Daoy (cell line): ENCODE measurements at regions not wholly inside any gene's neighbourhood (a gene's known extent, or its start where the extent isn't known, plus 50 kb on each side); places are given as distances from the start of the nearest gene placed in this dataset.

Experiments
- DNase-seq: peaks from one replicate; pipeline ENCODE4 v3.0.0-alpha.2; 2015; ENCODE audit warnings: low read depth

- DNase-seq, result no peak
Measured at GRCh38 chr18:34159691-34160185, 65.0 kb downstream of the NOL4 start.

DNA sequence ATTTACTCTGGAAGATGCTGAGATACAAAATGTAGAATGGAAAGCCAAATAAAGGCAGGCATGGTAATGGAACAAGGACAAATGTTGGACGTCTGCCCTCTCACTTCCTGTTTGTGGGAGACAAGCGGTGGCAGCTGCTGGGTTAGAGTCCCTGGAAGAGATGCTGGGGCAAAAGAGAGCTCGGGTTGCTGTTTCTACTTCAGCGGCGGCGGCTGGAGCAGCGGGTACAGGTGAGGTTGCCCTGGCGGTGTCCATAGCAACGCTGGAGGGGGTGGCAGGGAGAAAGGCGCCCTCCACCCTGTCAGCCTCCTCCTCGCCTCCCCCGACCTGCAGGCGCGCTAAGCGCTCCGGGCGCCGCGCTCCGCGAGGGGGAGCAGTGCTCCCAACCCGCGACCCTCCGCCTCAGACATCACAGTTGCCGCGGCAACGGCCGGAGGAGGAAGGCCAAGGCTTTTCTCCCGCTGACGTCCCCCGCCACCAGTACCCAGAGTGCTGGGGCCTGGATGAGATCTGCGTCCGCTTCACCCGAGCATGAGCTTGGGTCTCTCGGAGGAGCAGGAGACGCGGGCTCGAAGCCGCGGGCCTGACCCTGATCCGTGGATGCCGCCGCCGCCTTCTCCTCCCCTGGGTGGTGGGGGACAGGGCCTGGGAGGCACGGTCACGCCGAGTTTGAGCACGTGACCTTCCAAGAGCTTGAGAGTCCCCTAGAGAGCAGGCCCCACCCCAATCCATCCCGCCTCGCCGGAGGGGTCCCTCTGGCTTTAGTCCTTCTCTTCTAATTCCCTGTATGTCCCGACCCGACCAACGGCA lies 65.6 kb downstream of the NOL4 start:
- peak; percentile 56 for DNase-seq

- peak; percentile 66 for DNase-seq
Measured at GRCh38 chr18:34153711-34154110, 71.0 kb downstream of the NOL4 start.

DNA sequence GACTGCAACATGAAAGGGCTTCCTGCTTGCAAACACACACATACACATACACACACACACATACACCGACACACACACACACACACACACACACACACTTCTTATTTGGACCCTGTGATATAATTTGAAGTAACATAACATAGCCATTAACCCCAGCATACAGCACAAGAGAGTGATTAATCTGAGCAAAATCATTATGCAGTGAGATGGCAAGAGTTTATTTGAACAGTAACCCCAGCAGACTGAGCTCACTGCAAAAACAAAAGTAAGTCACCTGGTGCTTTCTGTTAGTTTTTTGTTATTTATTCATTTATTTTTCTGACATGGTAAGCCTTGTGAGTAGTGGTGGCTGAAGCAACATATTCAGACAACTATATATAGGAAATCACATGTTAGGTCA lies 93.7 kb downstream of the NOL4 start:
- DNase-seq, result no peak

GRCh38 chr18:34128436-34128835 lies 96.3 kb downstream of the NOL4 start:
- DNase-seq, result no peak

- DNase-seq, result no peak
Measured at GRCh38 chr18:34126121-34126520, 98.6 kb downstream of the NOL4 start.

DNA sequence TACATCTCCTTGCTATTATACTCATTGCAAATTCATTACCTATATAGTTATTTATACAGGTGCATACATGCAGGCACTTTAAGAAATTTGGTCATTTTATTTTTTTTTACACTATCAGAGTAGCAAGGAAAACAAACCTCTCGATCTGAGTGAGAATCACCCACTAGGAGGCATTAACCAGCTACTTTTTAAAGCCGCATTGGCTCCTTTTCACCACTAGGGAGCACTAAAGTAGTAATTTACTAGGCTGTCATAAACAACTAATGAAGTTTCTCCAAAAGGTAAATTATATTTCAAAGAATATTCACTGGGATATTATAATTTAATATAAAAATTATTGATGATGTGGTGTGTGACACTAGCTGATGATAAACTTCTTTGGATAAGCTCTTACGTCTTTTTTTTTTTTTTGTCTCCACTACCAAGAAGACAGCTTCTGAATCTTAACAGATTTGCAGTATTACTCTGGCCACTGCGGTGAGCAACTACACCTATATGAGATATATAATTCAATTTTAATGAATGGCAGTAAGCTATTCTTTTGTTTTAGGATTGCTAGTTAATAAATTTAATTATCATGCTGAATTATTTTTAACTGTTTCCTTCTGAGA lies 101.9 kb downstream of the NOL4 start:
- DNase-seq, result peak; percentile 42

DNA sequence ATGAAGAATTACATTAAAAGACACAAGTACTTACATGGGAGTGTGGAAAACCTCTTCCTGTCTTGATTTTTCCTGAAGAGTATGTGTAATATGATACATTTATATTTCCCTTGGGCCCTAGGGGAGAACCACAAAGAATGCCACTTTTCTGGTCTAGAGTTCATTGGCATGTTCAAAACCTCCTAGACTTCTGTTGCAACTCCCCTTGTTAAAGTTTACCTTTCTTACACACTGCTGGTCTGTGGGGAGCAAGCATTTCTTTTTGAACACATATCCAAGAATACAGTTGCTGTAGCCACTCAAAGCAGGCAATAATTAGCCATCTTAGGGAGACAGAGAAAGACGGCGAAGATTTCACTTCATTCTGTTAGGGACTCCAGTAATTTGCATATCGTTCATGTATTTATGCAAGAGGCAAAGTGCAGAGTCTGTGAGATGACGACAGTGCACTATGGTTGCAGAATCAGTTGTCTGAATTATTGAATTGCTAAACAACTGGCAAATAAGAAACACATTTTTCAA lies 103.5 kb downstream of the NOL4 start:
- peak; percentile 52 for DNase-seq

DNA sequence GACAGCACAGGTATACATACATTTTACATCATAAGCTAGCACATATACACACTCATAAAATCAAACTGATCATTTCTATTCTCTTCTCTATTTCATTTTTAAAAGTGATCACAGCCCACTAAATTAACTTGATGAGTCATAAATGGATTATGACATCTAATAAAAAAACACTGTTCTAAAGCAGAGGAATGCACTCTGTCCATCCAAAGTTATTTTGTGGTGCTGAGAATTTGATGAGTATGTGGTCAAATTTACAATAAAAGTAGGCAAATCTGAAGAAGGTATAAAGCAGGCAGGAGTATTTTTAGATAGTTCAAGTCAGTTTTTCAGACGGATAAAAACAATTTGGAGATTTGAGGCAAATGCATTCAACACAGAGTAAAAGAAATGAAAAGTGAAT lies 104.4 kb downstream of the NOL4 start:
- no peak for DNase-seq

GRCh38 chr18:34117319-34117718 lies 107.4 kb downstream of the NOL4 start:
- no peak for DNase-seq

DNA sequence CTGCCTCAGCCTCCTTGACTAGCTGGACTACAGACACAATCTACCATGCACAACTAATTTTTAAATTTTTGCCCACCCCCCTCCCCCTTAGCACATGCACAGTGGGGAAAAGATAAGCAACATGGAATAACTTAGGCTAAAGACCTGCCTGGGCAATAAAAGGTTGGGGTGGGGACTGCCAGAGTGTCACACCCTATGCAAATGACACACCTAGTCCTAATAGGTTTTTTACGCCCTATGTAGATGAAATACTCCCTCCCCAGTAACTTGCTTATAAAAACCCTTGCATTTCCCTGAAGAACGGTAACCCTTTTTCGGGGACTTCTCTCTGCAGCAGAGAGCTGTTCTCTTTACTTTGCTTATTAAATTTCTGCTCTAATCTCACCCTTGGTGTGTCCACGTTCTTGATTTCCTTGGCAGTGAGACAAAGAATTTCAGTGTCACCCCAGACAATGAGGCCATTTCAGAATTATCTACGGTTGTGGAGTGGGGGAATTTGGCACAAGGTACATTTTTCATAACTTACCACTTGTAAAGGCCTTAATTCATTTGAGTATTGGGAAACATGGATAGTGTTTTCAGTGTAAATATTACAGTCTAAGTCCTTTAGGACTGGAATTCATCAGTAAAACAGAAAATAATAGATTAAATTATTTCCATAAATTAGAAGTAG lies 109.2 kb downstream of the NOL4 start:
- DNase-seq, result peak; percentile 19

- DNase-seq, result peak; percentile 9
Measured at GRCh38 chr18:34114996-34115395, 109.7 kb downstream of the NOL4 start.

- no peak for DNase-seq
Measured at GRCh38 chr18:34108206-34108605, 116.5 kb downstream of the NOL4 start.

DNA sequence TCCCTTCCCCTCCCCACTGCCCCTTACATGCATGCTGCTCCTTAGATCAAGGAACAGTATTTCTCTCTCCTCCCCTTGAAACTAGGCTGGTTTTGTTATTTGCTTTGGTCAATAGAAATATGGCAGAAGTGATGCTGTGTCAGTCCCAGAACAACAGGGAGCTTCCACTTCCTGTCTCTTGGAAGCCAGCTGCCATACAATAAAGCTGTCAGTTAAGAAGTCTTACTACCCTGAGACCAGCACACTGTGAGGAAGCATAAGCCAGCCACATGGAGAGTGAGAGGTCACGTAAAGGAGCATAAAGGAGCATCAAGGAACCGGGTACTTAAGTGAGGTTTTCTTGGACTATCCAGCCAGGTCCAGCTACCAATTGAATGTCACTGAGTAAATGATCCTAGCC lies 126.6 kb downstream of the NOL4 start:
- DNase-seq, result no peak

GRCh38 chr18:34097312-34097711 lies 127.4 kb downstream of the NOL4 start:
- no peak for DNase-seq

DNA sequence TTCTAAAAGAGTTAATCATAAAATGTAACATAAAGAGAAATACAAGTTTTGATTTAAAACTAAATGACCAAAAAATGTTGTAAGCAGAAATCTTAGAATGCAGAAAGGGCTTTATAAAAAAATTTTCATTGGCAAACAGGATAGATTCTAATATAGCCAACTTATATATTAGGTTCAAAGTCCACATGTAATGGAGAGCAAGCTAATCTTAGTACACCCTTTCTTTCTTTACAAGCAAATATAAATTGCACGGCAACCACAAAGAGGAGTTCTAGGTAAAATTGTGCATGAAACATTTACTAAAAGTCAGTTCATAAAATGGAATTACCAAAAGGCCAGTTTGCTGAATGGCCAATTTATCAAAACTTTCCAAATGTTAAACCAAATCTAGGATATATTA lies 130.6 kb downstream of the NOL4 start:
- DNase-seq, result no peak

DNA sequence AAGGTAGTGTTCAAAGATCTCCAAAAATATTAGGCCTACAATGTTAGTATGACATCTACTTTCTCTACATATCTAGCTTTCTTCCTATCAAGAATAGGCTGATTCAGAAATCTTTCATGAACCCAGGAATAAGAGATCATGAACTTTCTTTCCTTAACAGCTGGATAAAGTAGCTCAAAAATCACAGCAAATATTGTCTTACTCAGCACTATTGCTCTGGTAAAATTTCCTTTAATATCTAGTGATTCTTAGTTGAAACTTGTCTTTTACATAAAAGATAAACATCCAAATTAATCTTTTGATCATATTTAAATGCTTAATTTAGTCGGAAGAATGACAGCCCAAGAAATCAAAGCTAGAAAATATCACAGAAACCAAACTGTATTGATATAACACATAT lies 131.9 kb downstream of the NOL4 start:
- DNase-seq, result no peak

GRCh38 chr18:34086370-34086769 lies 138.3 kb downstream of the NOL4 start:
- DNase-seq, result no peak

GRCh38 chr18:34085140-34085739 lies 139.5 kb downstream of the NOL4 start:
- DNase-seq, result no peak

DNA sequence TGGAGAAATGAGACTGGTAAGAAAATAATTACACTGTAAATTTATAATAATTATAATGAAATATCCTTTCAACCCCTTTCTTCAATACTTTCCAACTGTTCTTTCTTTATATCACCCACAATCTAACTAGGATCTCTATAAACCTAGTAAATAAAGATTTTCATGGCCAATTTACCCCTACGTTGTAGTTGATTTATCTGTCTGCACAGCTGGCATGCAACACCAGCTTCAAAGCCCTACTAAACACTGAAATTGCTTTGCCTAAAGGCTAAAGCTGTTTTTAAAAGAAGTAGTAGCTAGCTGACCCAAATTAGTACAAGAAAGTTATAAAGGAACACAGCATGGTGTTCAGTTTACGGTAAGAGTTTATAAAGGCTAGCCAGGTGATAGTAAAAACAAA lies 140.1 kb downstream of the NOL4 start:
- no peak for DNase-seq

DNA sequence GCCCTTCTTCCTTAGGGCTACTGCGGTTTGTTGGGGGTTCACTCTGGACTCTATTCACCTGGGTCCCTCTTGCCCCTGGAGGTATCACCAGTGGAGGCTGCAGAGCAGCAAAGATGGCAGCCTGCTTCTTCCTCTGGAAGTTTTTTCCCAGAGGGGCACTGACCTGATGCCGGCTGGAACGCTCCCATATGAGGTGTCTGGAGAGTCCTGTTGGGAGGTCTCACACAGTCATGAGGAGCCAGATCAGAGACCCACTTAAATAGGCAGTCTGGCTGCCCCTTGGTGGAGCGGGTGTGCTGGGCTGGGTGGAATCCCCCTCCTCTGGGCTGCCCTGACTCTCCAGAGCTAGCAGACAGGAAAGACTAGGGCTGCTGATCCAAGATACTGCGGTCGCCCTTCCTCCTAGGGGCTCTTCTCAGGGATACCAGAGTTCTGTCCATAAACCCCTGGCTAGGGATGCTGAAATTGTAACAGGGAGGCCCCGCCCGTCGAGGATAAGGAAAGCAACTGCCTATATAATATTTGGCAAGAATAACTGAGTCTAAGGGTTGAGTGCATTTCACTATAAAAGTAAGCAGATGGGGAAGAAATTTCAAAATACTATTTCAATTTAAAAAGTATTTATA lies 140.7 kb downstream of the NOL4 start:
- no peak for DNase-seq

- DNase-seq, result no peak
Measured at GRCh38 chr18:34077599-34077998, 147.1 kb downstream of the NOL4 start.
